SU-DHL-6 (cell line): ENCODE measurements at regions not wholly inside any gene's neighbourhood (a gene's known extent, or its start where the extent isn't known, plus 50 kb on each side); places are given as distances from the start of the nearest gene placed in this dataset.
"Not testable (repeated sequence)": the region's sequence is repeated elsewhere in the genome, so short reads cannot be mapped to it uniquely, and the experiment has no call there.

ENCODE experiments used
- H2AFZ ChIP-seq: fragments of 200-600 bp; sonication (generic); 2 replicates; pipeline ENCODE4 v1.6.1; 2014; ENCODE audit warnings: low read depth, mild to moderate bottlenecking, moderate library complexity, mixed read lengths, antibody characterized with exemption, low read length; ENCODE audit not compliant: severe bottlenecking
- H3F3A ChIP-seq: fragments of 200-600 bp; shearing (Covaris generic); 2 replicates; pipeline ENCODE4 v1.6.0; 2016; ENCODE audit warnings: antibody characterized with exemption, mild to moderate bottlenecking; ENCODE audit not compliant: insufficient read depth
- H3K27ac ChIP-seq: fragments of 200-600 bp; sonication (generic); 2 replicates; pipeline ENCODE4 v1.5.1; 2016; ENCODE audit warnings: low read depth, mild to moderate bottlenecking, low read length, moderate library complexity, mixed read lengths
- H3K27me3 ChIP-seq: fragments of 200-600 bp; sonication (generic), shearing (Covaris generic); 2 replicates; pipeline ENCODE4 v1.6.0; 2014; ENCODE audit warnings: mild to moderate bottlenecking, low read length
- H3K36me3 ChIP-seq: fragments of 200-600 bp; sonication (generic); 2 replicates; pipeline ENCODE4 v1.6.1; 2014; ENCODE audit warnings: mild to moderate bottlenecking, low read length, mixed read lengths
- H3K4me2 ChIP-seq: fragments of 300-600, 200-600 bp; shearing (Covaris generic), sonication (generic); 2 replicates; pipeline ENCODE4 v1.6.0; 2014; ENCODE audit warnings: low read length, low read depth, mild to moderate bottlenecking; ENCODE audit not compliant: poor library complexity, severe bottlenecking
- H3K4me3 ChIP-seq: fragments of 200-600 bp; sonication (generic); 2 replicates; pipeline ENCODE4 v1.5.1; 2014; ENCODE audit warnings: antibody characterized with exemption, low read length, mild to moderate bottlenecking, mixed read lengths; ENCODE audit not compliant: insufficient read depth, poor library complexity, severe bottlenecking
- H3K79me2 ChIP-seq: fragments of 200-600 bp; sonication (generic); 2 replicates; pipeline ENCODE4 v1.6.1; 2014; ENCODE audit warnings: mild to moderate bottlenecking, low read length, moderate library complexity; ENCODE audit not compliant: insufficient read depth
- H3K9ac ChIP-seq: fragments of 200-600 bp; sonication (generic); 2 replicates; pipeline ENCODE4 v1.7.0; 2014; ENCODE audit warnings: mild to moderate bottlenecking, low read length
- H3K9me2 ChIP-seq: fragments of 200-600 bp; sonication (generic); replicated peaks from 2 replicates; pipeline ENCODE4 v1.6.1; 2014; ENCODE audit warnings: low read length; ENCODE audit not compliant: insufficient read depth
- H3K9me3 ChIP-seq: fragments of 200-600 bp; sonication (generic); 2 replicates; pipeline ENCODE4 v1.6.1; 2014; ENCODE audit warnings: low read length, mixed read lengths; ENCODE audit not compliant: insufficient read depth
- H4K20me1 ChIP-seq: fragments of 200-600 bp; sonication (generic); 2 replicates; pipeline ENCODE4 v1.6.1; 2014; ENCODE audit warnings: low read depth, mild to moderate bottlenecking, antibody characterized with exemption, low read length, moderate library complexity, mixed read lengths
- EZH2phosphoT487 ChIP-seq: fragments of 200-600 bp; sonication (generic), shearing (Covaris generic); conservative IDR thresholded peaks from 2 replicates; pipeline ENCODE4 v1.6.1; 2018; ENCODE audit warnings: mild to moderate bottlenecking, antibody characterized with exemption, low read length, moderate library complexity, mixed read lengths
- TF ChIP-seq, protein P1 (sequence below): fragments of 200-600 bp; sonication (generic); IDR thresholded peaks from one replicate; pipeline ENCODE4 v1.5.1; 2017; ENCODE audit warnings: antibody characterized with exemption, mild to moderate bottlenecking, low read length, moderate library complexity; ENCODE audit not compliant: insufficient read depth, poor library complexity, severe bottlenecking

DNA sequence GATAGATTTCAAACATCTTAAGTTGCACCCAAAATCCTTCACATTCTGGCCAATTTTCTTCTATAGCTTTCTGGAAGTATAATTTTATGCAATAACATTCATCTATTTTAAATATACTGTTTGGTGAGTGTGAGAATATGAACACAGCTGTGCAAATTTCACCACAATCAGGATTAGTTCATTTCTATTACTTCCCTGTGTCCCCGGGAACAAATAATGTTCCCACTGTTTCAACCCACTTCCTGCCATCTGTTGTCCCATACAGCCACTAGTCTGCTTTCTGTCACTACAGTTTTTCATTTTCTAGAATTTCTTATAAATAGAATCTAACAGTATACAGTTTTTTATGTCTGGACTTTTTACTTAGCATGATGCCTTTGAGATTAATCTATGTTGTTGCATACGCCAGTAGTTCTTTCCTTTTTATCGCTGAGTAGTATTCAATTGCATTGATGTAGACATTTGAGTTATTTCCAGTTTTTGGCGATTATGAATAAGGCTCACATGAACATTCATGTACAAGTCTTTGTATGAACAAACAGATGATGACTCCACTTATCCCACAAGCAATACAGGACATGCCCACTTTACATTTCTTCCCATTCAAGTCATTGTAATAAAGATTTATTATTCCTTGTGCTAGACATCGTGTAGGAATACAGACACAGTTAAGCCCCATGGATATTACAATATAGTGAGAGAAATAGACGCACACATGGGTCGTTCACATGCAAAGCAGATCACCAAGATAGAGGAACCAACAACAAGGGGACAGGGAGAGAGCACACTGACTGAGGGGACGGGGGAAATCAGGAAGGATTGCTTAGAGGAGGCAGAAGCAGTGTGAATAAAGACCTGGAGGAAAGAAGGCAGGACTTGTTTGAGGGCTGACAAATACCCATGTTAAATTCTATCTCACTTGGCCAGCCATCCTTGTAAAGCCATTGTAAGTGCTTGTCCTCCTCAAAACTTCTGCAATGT is 72.9 kb upstream of the PAX8 start:
- no peak overlapping the region for H3K4me3 ChIP-seq
- TF ChIP-seq, protein P1, sequence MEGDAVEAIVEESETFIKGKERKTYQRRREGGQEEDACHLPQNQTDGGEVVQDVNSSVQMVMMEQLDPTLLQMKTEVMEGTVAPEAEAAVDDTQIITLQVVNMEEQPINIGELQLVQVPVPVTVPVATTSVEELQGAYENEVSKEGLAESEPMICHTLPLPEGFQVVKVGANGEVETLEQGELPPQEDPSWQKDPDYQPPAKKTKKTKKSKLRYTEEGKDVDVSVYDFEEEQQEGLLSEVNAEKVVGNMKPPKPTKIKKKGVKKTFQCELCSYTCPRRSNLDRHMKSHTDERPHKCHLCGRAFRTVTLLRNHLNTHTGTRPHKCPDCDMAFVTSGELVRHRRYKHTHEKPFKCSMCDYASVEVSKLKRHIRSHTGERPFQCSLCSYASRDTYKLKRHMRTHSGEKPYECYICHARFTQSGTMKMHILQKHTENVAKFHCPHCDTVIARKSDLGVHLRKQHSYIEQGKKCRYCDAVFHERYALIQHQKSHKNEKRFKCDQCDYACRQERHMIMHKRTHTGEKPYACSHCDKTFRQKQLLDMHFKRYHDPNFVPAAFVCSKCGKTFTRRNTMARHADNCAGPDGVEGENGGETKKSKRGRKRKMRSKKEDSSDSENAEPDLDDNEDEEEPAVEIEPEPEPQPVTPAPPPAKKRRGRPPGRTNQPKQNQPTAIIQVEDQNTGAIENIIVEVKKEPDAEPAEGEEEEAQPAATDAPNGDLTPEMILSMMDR: no peak
- TF ChIP-seq EZH2phosphoT487: no peak

DNA sequence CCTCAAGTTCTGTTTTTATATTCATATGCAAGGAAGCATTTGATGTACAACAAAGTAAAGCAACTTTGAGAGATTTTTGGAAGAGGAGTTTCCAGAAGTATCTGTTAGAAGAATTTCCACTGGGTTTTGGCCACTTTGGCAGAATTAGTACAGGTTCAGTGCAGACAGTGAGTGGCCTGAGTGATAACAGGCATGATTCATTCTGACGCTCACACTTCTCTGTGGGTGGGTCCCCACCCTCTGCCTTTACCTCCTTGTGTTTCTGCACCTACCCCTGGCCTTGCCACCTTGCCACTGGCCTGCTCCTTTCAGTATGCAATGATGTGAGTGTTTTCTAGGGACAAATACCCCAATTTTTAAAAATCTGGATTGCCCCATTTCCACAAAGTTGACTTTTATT is 65.1 kb upstream of the PAX8 start:
- H3K27ac ChIP-seq, H3K4me2 ChIP-seq, H3K4me3 ChIP-seq, H3K9me3 ChIP-seq, H2AFZ ChIP-seq, H3K79me2 ChIP-seq, H3K27me3 ChIP-seq, H3K36me3 ChIP-seq, H3K9me2 ChIP-seq, H4K20me1 ChIP-seq, H3K9ac ChIP-seq, H3F3A ChIP-seq: not testable (repeated sequence)

More for the DNA sequence above, 72.9 kb upstream of the PAX8 start:
- Histone ChIP-seq H3K4me2 (no peak overlapping the region), H3K9me3 (no peaks in the 10 kb centered on the region), H3K9me2 (no peaks in the 10 kb centered on the region), H3K27me3 (no peaks in the 10 kb centered on the region), H3K36me3 (no peaks in the 10 kb centered on the region), H3F3A (no peaks in the 10 kb centered on the region), H2AFZ (no peak overlapping the region), H3K9ac (no peak overlapping the region), H4K20me1 (no peaks in the 10 kb centered on the region), H3K79me2 (no peaks in the 10 kb centered on the region), H3K27ac (no peak overlapping the region)

DNA sequence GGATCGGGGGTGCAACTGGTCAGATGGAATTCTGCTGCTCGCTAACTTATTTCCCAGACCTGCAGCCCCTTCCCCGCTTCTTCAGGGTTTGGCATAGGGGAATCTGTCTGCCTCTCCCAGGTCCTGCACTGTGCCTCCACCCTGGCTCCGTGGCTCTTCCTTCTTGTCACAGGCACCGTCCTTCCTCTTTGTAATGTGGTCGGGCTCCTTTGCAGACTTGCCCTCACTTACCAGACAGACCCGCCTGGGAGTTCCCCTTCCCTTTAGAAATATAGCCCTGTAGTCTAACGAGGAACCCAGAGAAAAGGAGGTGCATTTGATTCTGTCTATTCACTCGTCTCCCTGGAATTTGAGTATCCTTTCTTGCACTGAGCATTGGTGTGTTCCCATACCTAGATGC is 63.9 kb upstream of the PAX8 start:
- Histone ChIP-seq H3F3A (no peaks in the 10 kb centered on the region), H3K27me3 (no peaks in the 10 kb centered on the region), H3K9ac (no peak overlapping the region), H2AFZ (no peak overlapping the region), H3K9me3 (no peaks in the 10 kb centered on the region), H3K79me2 (no peaks in the 10 kb centered on the region), H3K9me2 (no peaks in the 10 kb centered on the region), H4K20me1 (no peaks in the 10 kb centered on the region), H3K36me3 (no peaks in the 10 kb centered on the region), H3K4me3 (no peak overlapping the region), H3K4me2 (no peak overlapping the region), H3K27ac (no peak overlapping the region)
- no peak for TF ChIP-seq EZH2phosphoT487
- TF ChIP-seq, protein P1: no peak

GRCh38 chr2:113341870-113342253 is 63.1 kb upstream of the PAX8 start:
- H3F3A ChIP-seq, H3K27me3 ChIP-seq, H3K36me3 ChIP-seq, H3K9ac ChIP-seq, H2AFZ ChIP-seq, H3K79me2 ChIP-seq, H3K4me2 ChIP-seq, H3K4me3 ChIP-seq, H4K20me1 ChIP-seq, H3K27ac ChIP-seq, H3K9me3 ChIP-seq, H3K9me2 ChIP-seq: not testable (repeated sequence)
